NCI-H82 (cell line): ENCODE measurements at regions not wholly inside any gene's neighbourhood (a gene's known extent, or its start where the extent isn't known, plus 50 kb on each side); places are given as distances from the start of the nearest gene placed in this dataset.
A peak's percentile ranks its signal among the peaks of the same experiment; 100 is the strongest.

Experiments used
- DNase-seq: peaks from one replicate; lab custom pipeline; 2025; lab: John Stamatoyannopoulos, UW

GRCh38 chr13:106802917-106803316 lies 235.0 kb upstream of the ARGLU1 start:
- no peak for DNase-seq

GRCh38 chr13:106799781-106800335 lies 231.9 kb upstream of the ARGLU1 start:
- DNase-seq: no peak

- no peak for DNase-seq
Measured at GRCh38 chr13:106797081-106797640, 229.2 kb upstream of the ARGLU1 start.

- no peak for DNase-seq
Measured at GRCh38 chr13:106796280-106797047, 228.5 kb upstream of the ARGLU1 start.

- DNase-seq: no peak
Measured at GRCh38 chr13:106795847-106796246, 227.9 kb upstream of the ARGLU1 start.

GRCh38 chr13:106794117-106794516 lies 226.2 kb upstream of the ARGLU1 start:
- no peak for DNase-seq

- no peak for DNase-seq
Measured at GRCh38 chr13:106789911-106790310, 222.0 kb upstream of the ARGLU1 start.

GRCh38 chr13:106786006-106786563 lies 218.1 kb upstream of the ARGLU1 start:
- DNase-seq: no peak

GRCh38 chr13:106774621-106775020 lies 206.7 kb upstream of the ARGLU1 start:
- DNase-seq: no peak

- DNase-seq: no peak
Measured at GRCh38 chr13:106772006-106772601, 204.2 kb upstream of the ARGLU1 start.

- no peak for DNase-seq
Measured at GRCh38 chr13:106768991-106769390, 201.1 kb upstream of the ARGLU1 start.

GRCh38 chr13:106762708-106763107 lies 194.8 kb upstream of the ARGLU1 start:
- DNase-seq: peak; percentile 30

- peak; percentile 92 for DNase-seq
Measured at GRCh38 chr13:106756446-106756845, 188.5 kb upstream of the ARGLU1 start.

GRCh38 chr13:106755542-106755941 lies 187.6 kb upstream of the ARGLU1 start:
- no peak for DNase-seq

- peak; percentile 65 for DNase-seq
Measured at GRCh38 chr13:106753251-106753650, 185.3 kb upstream of the ARGLU1 start.

- DNase-seq: peak; percentile 44
Measured at GRCh38 chr13:106752584-106753170, 184.7 kb upstream of the ARGLU1 start.

GRCh38 chr13:106748785-106749184 lies 180.8 kb upstream of the ARGLU1 start:
- no peak for DNase-seq

GRCh38 chr13:106744516-106744915 lies 176.6 kb upstream of the ARGLU1 start:
- DNase-seq: no peak

- DNase-seq: peak; percentile 70
Measured at GRCh38 chr13:106738186-106738678, 170.3 kb upstream of the ARGLU1 start.

GRCh38 chr13:106736941-106737340 lies 169.0 kb upstream of the ARGLU1 start:
- DNase-seq: no peak

- no peak for DNase-seq
Measured at GRCh38 chr13:106734198-106734597, 166.3 kb upstream of the ARGLU1 start.

- no peak for DNase-seq
Measured at GRCh38 chr13:106723036-106723435, 155.1 kb upstream of the ARGLU1 start.
